Right lobe of liver (tissue), 6 donors: ENCODE measurements at regions not wholly inside any gene's neighbourhood (a gene's known extent, or its start where the extent isn't known, plus 50 kb on each side); places are given as distances from the start of the nearest gene placed in this dataset.

ENCODE experiments used
- ATAC-seq, 4 donors: fragments of 200-7000 bp; cut with Tn5 transposase; one replicate each; pipeline ENCODE4 v1.9.1; 2020; ENCODE audit warnings: mild to moderate bottlenecking in 4 of 4, moderate library complexity in 4 of 4
- DNase-seq, 3 donors: peaks; one replicate each; pipeline ENCODE4 v3.0.0-alpha.2; 2020
- H3K27ac ChIP-seq, 3 donors: fragments of 200-600 bp; one replicate each; pipeline ENCODE4 v1.8.0; 2022
- H3K27me3 ChIP-seq, 2 donors: fragments of 200-600 bp; one replicate each; pipeline ENCODE4 v1.8.0; 2022
- H3K36me3 ChIP-seq, 4 donors: fragments of 200-600 bp; sonication (generic) in 1 of 4; one replicate each; pipeline versions ENCODE4 v1.5.1 to v1.8.0; 2017 to 2022; ENCODE audit warnings: control low read depth in 1 of 4
- H3K4me1 ChIP-seq, 4 donors: fragments of 200-600 bp; sonication (generic) in 1 of 4; one replicate each; pipeline versions ENCODE4 v1.5.1 to v1.8.0; 2017 to 2022; ENCODE audit warnings: control low read depth in 1 of 4
- H3K4me3 ChIP-seq, 3 donors: fragments of 200-600 bp; one replicate each; pipeline ENCODE4 v1.8.0; 2022
- H3K9me3 ChIP-seq, 4 donors: fragments of 200-600 bp; sonication (generic) in 1 of 4; one replicate each; pipeline versions ENCODE4 v1.5.1 to v1.8.0; 2017 to 2022; ENCODE audit warnings: control low read depth in 1 of 4
- POLR2A ChIP-seq: fragments of 450-650 bp; IDR thresholded peaks from one replicate; pipeline ENCODE4 v1.6.1; 2017; ENCODE audit warnings: antibody characterized with exemption, mild to moderate bottlenecking
- WGBS: methylation state at CpG from one replicate; pipeline ENCODE4 v1.1.6; 2018; ENCODE audit warnings: low coverage, low lambda C conversion rate; ENCODE audit not compliant: insufficient coverage; ENCODE audit errors: missing lambda C conversion rate; 5-methylcytosine and 5-hydroxymethylcytosine counted together
- intact Hi-C, 2 donors: fragments of 100-400 bp; cut with DNase I; formaldehyde crosslinking; loops; one replicate each; pipeline versions ENCODE4 v1.11.2 to v1.14.1; 2022
- TF ChIP-seq, protein P1 (sequence below), 4 donors: fragments of 200-600 bp in 3 of 4; fragments of 450-650 bp in 1 of 4; IDR thresholded peaks; one replicate each; pipeline versions ENCODE4 v1.5.1 to v1.8.0; 2016 to 2022; ENCODE audit warnings: antibody characterized with exemption in 4 of 4, mild to moderate bottlenecking in 2 of 4
- donor health status: DM: no; HTN: yes; CAD: no.
- donor health status: DM: no; HTN: no; CAD: no.
- donor health status: DM: no; HTN: no; CAD: no.
- donor health status: DM: no; HTN: yes; CAD: no.
- donor health status: DM: no; HTN: yes; CAD: no.

DNA sequence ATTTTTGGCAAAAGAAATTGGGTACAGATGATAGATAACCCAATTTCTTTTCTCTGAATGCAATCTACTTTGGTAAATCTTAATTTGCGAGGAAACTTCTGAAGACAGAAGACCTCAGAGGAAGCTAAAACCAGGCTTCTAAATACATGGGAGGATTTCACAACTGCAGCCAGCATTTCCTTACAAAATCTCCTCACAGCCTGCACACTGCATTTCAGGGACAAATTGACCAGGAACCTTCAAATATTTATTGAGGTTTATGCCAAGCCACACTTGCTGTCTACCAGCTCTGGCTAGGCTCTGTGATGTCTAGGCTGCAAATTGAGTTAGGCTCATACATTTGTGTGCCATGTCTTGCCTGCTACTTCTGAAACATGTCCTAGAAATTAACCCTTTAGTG is 167.3 kb upstream of the CDH5 start:
- Histone ChIP-seq H3K27me3 (no peaks in the 10 kb centered on the region), H3K27ac (peak overlapping the region in 1 of 3 donors; percentile 36), H3K9me3 (no peaks in the 10 kb centered on the region), H3K4me3 (no peak overlapping the region), H3K4me1 (peaks cover 0 to 23% (median 10%) of the 10 kb centered on the region in 4 donors), H3K36me3 (no peaks in the 10 kb centered on the region)
- ATAC-seq, result peak; percentile 79 to 90 (median 86)
- intact Hi-C loops, result no loop called here
- TF ChIP-seq, protein P1, sequence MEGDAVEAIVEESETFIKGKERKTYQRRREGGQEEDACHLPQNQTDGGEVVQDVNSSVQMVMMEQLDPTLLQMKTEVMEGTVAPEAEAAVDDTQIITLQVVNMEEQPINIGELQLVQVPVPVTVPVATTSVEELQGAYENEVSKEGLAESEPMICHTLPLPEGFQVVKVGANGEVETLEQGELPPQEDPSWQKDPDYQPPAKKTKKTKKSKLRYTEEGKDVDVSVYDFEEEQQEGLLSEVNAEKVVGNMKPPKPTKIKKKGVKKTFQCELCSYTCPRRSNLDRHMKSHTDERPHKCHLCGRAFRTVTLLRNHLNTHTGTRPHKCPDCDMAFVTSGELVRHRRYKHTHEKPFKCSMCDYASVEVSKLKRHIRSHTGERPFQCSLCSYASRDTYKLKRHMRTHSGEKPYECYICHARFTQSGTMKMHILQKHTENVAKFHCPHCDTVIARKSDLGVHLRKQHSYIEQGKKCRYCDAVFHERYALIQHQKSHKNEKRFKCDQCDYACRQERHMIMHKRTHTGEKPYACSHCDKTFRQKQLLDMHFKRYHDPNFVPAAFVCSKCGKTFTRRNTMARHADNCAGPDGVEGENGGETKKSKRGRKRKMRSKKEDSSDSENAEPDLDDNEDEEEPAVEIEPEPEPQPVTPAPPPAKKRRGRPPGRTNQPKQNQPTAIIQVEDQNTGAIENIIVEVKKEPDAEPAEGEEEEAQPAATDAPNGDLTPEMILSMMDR (IDR thresholded peaks at IDR 0.05), result no peak
- TF ChIP-seq POLR2A, result no peak
- WGBS, result 12% methylated on average over 1 of the region's 1 CpG
- peak in 1 of 3 donors; percentile 59 for DNase-seq

DNA sequence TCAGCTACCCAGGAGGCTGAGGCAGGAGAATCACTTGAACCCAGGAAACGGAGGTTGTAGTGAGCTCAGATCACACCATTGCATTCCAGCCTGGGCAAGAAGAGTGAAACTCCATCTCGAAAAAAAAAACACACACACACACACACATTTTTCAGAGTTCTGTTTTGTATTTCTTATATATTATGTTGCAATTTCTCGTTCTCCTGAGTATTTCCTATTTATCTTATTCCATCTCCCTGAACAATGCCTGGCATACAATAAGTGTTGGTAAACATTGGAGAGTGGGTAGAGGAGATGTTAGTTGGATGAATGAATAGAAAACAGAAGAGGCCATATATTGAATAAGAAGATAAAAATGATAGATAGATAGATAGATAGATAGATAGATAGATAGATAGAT is 167.8 kb upstream of the CDH5 start:
- TF ChIP-seq POLR2A, result no peak
- TF ChIP-seq, protein P1 (IDR thresholded peaks at IDR 0.05), result no peak
- Histone ChIP-seq H3K9me3 (no peaks in the 10 kb centered on the region), H3K4me1 (peaks cover 0 to 23% (median 10%) of the 10 kb centered on the region in 4 donors), H3K27me3 (no peaks in the 10 kb centered on the region), H3K27ac (peak overlapping the region in 1 of 3 donors; percentile 56), H3K4me3 (no peak overlapping the region), H3K36me3 (no peaks in the 10 kb centered on the region)
- ATAC-seq, result no peak
- intact Hi-C loops, result no loop called here
- WGBS, result 28% methylated on average over 3 of the region's 3 CpGs
- DNase-seq, result no peak

DNA sequence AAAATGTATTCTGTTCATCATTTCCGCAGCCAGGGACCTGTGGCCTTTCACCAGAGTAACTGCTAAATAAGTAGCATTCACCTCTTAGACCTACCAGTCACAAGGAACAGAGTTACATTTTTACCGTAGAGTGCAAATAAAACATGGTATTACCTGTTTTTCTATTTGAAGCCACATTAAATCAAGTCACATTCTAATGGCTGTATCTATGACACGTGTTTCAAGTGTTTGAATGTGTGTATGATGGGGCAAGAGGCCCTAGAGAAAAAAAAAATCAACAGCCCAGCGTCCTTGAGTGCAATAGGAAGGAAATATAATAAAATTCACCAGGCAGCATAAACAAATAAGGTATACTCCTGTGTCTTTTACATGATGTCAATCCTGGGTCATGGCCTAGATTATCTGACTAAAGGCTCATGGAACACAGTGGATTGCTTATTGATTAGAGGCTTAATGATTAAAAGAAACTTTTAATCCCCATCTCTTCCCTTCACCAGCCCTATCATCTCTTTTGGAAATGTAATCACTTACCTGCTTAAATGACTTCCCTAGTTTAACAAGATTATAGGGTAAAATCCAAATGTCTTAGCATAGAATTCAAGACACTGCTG is 168.7 kb upstream of the CDH5 start:
- WGBS, result 42% methylated on average over 4 of the region's 4 CpGs
- peak; percentile 86 to 93 (median 89) for ATAC-seq
- intact Hi-C loops, result no loop called here
- H3K36me3 ChIP-seq, result no peaks in the 10 kb centered on the region
- no peak for DNase-seq
- peaks cover 0 to 23% (median 10%) of the 10 kb centered on the region in 4 donors for H3K4me1 ChIP-seq
- no peak overlapping the region for H3K4me3 ChIP-seq
- TF ChIP-seq, protein P1 (IDR thresholded peaks at IDR 0.05), result no peak
- no peak for TF ChIP-seq POLR2A
- no peaks in the 10 kb centered on the region for H3K9me3 ChIP-seq
- peak overlapping the region in 1 of 3 donors; percentile 56 for H3K27ac ChIP-seq
- no peaks in the 10 kb centered on the region for H3K27me3 ChIP-seq

DNA sequence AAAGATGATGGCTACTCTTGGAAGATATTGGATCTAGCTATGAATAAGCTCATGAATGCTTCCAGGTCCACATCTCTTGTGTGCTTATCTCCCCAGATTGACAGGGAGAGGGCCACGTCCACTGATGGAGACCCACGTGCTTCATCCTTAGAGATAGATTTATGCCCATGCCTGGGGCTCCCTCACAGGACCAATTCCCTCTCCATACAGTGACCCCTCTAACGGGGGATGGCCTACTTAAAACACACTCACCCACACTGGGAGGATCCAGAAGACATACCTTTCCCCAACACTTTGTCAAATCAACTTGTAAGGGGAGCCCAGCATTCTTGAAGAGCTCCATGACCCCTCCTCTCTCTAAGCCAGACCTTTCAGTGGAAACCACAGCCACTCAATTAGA is 169.7 kb upstream of the CDH5 start:
- Histone ChIP-seq H3K27me3 (no peaks in the 10 kb centered on the region), H3K9me3 (no peaks in the 10 kb centered on the region), H3K36me3 (no peaks in the 10 kb centered on the region), H3K4me3 (no peak overlapping the region), H3K4me1 (peaks cover 0 to 23% (median 10%) of the 10 kb centered on the region in 4 donors), H3K27ac (no peak overlapping the region)
- intact Hi-C loops, result no loop called here
- ATAC-seq (no peak), DNase-seq (no peak)
- 95% methylated on average over 3 of the region's 3 CpGs for WGBS
- TF ChIP-seq, protein P1 (IDR thresholded peaks at IDR 0.05), result no peak
- TF ChIP-seq POLR2A, result no peak

DNA sequence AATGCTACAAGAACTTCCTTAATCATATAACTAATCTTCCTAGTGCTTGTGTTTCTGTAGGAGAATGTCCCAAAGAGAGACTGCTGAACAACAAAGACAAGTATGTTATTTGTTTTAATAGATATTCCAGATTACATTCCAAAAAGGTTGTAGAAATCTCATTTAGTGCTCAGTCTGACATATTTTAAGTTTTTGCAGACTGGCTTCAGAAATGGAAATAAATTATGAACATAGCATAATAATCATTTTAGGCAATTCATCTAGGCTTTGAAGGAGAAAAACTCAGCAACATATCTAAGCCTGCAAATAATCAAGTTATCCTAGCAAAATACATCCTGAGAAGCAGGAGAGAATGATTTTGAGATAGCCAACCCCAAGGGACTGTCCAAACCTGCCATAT is 171.6 kb upstream of the CDH5 start:
- ATAC-seq (no peak), DNase-seq (no peak)

More for the DNA sequence above, 171.6 kb upstream of the CDH5 start:
- H3K27me3 ChIP-seq, result no peaks in the 10 kb centered on the region
- H3K27ac ChIP-seq, result no peak overlapping the region
- no peak for TF ChIP-seq POLR2A
- TF ChIP-seq, protein P1 (IDR thresholded peaks at IDR 0.05), result no peak
- peaks cover 0 to 23% (median 9%) of the 10 kb centered on the region in 4 donors for H3K4me1 ChIP-seq
- H3K9me3 ChIP-seq, result no peaks in the 10 kb centered on the region
- H3K36me3 ChIP-seq, result no peaks in the 10 kb centered on the region
- intact Hi-C loops, result no loop called here
- no peak overlapping the region for H3K4me3 ChIP-seq
